HepG2 (cell line): ENCODE measurements at regions not wholly inside any gene's neighbourhood (a gene's known extent, or its start where the extent isn't known, plus 50 kb on each side); places are given as distances from the start of the nearest gene placed in this dataset.

Experiments used
- EZH2 ChIP-seq: conservative IDR thresholded peaks from 2 replicates; pipeline ENCODE4 v1.6.1; 2012; ENCODE audit warnings: mild to moderate bottlenecking, low read depth, low read length, moderate library complexity
- FLYWCH1 ChIP-seq: sonication (generic); formaldehyde crosslinking; IDR thresholded peaks from 2 replicates; pipeline ENCODE4 v1.8.1; 2023; ENCODE audit warnings: mild to moderate bottlenecking, missing genetic modification reagents
- GABPA ChIP-seq, 2 experiments: IDR thresholded peaks; 2 replicates each; pipeline ENCODE4 v1.6.1; 2011 to 2016; ENCODE audit warnings: low read depth in 2 of 2, low read length in 1 of 2, missing biosample characterization in 1 of 2, missing genetic modification characterization in 1 of 2
- HNRNPL ChIP-seq: fragments of 200-400 bp; formaldehyde crosslinking; IDR thresholded peaks from 2 replicates; pipeline ENCODE4 v1.6.1; 2017; ENCODE audit warnings: mild to moderate bottlenecking, low read depth, low read length
- HOXA3 ChIP-seq: sonication (generic); formaldehyde crosslinking; IDR thresholded peaks from 2 replicates; pipeline ENCODE4 v1.5.0; 2020; ENCODE audit warnings: missing genetic modification reagents
- ISL2 ChIP-seq: sonication (generic); formaldehyde crosslinking; IDR thresholded peaks from 2 replicates; pipeline ENCODE4 v1.5.0; 2020; ENCODE audit warnings: missing genetic modification reagents
- MED1 ChIP-seq: sonication (generic); formaldehyde crosslinking; IDR thresholded peaks from 2 replicates; pipeline ENCODE4 v1.4.0; 2020; ENCODE audit warnings: missing genetic modification reagents
- MTA3 ChIP-seq: sonication (generic); formaldehyde crosslinking; IDR thresholded peaks from 2 replicates; pipeline ENCODE4 v1.4.0; 2020; ENCODE audit warnings: missing genetic modification reagents
- RFXANK ChIP-seq: IDR thresholded peaks from 2 replicates; pipeline ENCODE4 v1.6.1; 2016
- SOX5 ChIP-seq: IDR thresholded peaks from 2 replicates; pipeline ENCODE4 v1.6.1; 2016; ENCODE audit warnings: borderline replicate concordance
- ZMYM4 ChIP-seq: sonication (generic); formaldehyde crosslinking; IDR thresholded peaks from 2 replicates; pipeline ENCODE4 v1.8.1; 2023; ENCODE audit warnings: mild to moderate bottlenecking, missing genetic modification reagents
- ZNF432 ChIP-seq: sonication (generic); formaldehyde crosslinking; IDR thresholded peaks from 2 replicates; pipeline ENCODE4 v1.5.0; 2020; ENCODE audit warnings: missing genetic modification reagents, mild to moderate bottlenecking, borderline replicate concordance
- ZNF546 ChIP-seq: sonication (generic); formaldehyde crosslinking; conservative IDR thresholded peaks from 2 replicates; pipeline ENCODE4 v1.8.1; 2023; ENCODE audit warnings: mild to moderate bottlenecking, missing genetic modification reagents
- ZSCAN20 ChIP-seq: sonication (generic); formaldehyde crosslinking; IDR thresholded peaks from 2 replicates; pipeline ENCODE4 v1.4.0; 2020; ENCODE audit warnings: missing genetic modification reagents, mild to moderate bottlenecking, borderline replicate concordance
- ZSCAN22 ChIP-seq: sonication (generic); formaldehyde crosslinking; IDR thresholded peaks from 2 replicates; pipeline ENCODE4 v1.4.0; 2020; ENCODE audit warnings: mild to moderate bottlenecking, missing genetic modification reagents
- ZSCAN31 ChIP-seq: sonication (generic); formaldehyde crosslinking; IDR thresholded peaks from 2 replicates; pipeline ENCODE4 v1.5.0; 2020; ENCODE audit warnings: low read depth, mild to moderate bottlenecking, missing genetic modification reagents
- TF ChIP-seq, protein P1 (sequence below): fragments of 450-650 bp; IDR thresholded peaks from 2 replicates; pipeline ENCODE4 v1.6.1; 2017; ENCODE audit warnings: mild to moderate bottlenecking
- TF ChIP-seq, protein P2 (sequence below): sonication (generic); formaldehyde crosslinking; IDR thresholded peaks from 2 replicates; pipeline ENCODE4 v1.5.1; 2020; ENCODE audit warnings: missing genetic modification reagents, mild to moderate bottlenecking, borderline replicate concordance
- TF ChIP-seq, protein P3 (sequence below): IDR thresholded peaks from 2 replicates; pipeline ENCODE4 v1.6.1; 2012; ENCODE audit warnings: inconsistent platforms
- TF ChIP-seq, protein P4 (sequence below): sonication (generic); formaldehyde crosslinking; IDR thresholded peaks from 2 replicates; pipeline ENCODE4 v1.8.0; 2022; ENCODE audit warnings: mild to moderate bottlenecking, missing genetic modification reagents
- TF ChIP-seq, protein P5 (sequence below): sonication (generic); formaldehyde crosslinking; IDR thresholded peaks from 2 replicates; pipeline ENCODE4 v1.5.0; 2020; ENCODE audit warnings: missing genetic modification reagents
- TF ChIP-seq, protein P6 (sequence below): sonication (generic); formaldehyde crosslinking; IDR thresholded peaks from 2 replicates; pipeline ENCODE4 v1.5.1; 2020; ENCODE audit warnings: mild to moderate bottlenecking, moderate library complexity, missing genetic modification reagents

DNA sequence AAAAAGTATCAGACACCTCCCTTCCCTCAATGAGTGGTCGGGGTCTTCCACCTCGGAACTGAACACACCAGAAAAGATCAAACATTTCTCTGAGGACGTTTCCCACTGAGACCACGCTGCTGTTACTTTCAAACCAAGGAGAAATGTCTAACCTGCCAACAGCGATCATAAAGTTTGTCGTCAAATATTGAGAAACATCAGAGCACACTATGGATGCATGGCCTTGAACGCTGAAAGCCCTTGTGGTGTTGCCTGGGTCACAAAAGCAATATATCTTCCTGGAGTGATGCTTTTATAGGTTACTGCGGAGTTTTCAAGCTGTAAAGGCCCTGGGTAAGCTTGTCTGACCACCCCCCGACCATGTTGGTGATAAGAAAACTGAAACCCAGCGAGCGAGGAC is 70.2 kb upstream of the ID2 start (continued):
- TF ChIP-seq, protein P1, sequence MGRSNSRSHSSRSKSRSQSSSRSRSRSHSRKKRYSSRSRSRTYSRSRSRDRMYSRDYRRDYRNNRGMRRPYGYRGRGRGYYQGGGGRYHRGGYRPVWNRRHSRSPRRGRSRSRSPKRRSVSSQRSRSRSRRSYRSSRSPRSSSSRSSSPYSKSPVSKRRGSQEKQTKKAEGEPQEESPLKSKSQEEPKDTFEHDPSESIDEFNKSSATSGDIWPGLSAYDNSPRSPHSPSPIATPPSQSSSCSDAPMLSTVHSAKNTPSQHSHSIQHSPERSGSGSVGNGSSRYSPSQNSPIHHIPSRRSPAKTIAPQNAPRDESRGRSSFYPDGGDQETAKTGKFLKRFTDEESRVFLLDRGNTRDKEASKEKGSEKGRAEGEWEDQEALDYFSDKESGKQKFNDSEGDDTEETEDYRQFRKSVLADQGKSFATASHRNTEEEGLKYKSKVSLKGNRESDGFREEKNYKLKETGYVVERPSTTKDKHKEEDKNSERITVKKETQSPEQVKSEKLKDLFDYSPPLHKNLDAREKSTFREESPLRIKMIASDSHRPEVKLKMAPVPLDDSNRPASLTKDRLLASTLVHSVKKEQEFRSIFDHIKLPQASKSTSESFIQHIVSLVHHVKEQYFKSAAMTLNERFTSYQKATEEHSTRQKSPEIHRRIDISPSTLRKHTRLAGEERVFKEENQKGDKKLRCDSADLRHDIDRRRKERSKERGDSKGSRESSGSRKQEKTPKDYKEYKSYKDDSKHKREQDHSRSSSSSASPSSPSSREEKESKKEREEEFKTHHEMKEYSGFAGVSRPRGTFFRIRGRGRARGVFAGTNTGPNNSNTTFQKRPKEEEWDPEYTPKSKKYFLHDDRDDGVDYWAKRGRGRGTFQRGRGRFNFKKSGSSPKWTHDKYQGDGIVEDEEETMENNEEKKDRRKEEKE: no peak
- TF ChIP-seq ISL2 (CRISPR knock-in tag): peak; percentile 73
- TF ChIP-seq ZNF432 (CRISPR knock-in tag): no peak
- TF ChIP-seq, protein P2, sequence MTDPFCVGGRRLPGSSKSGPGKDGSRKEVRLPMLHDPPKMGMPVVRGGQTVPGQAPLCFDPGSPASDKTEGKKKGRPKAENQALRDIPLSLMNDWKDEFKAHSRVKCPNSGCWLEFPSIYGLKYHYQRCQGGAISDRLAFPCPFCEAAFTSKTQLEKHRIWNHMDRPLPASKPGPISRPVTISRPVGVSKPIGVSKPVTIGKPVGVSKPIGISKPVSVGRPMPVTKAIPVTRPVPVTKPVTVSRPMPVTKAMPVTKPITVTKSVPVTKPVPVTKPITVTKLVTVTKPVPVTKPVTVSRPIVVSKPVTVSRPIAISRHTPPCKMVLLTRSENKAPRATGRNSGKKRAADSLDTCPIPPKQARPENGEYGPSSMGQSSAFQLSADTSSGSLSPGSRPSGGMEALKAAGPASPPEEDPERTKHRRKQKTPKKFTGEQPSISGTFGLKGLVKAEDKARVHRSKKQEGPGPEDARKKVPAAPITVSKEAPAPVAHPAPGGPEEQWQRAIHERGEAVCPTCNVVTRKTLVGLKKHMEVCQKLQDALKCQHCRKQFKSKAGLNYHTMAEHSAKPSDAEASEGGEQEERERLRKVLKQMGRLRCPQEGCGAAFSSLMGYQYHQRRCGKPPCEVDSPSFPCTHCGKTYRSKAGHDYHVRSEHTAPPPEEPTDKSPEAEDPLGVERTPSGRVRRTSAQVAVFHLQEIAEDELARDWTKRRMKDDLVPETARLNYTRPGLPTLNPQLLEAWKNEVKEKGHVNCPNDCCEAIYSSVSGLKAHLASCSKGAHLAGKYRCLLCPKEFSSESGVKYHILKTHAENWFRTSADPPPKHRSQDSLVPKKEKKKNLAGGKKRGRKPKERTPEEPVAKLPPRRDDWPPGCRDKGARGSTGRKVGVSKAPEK (CRISPR knock-in tag): no peak
- TF ChIP-seq, protein P3, sequence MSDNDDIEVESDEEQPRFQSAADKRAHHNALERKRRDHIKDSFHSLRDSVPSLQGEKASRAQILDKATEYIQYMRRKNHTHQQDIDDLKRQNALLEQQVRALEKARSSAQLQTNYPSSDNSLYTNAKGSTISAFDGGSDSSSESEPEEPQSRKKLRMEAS: peak; percentile 86
- TF ChIP-seq ZMYM4 (CRISPR knock-in tag): 0 out of 2 replicates have a peak, but pooled peaks have one; percentile 28
- TF ChIP-seq ZSCAN20 (CRISPR knock-in tag): no peak
- peak; percentile 74 for TF ChIP-seq HOXA3
- TF ChIP-seq, protein P4, sequence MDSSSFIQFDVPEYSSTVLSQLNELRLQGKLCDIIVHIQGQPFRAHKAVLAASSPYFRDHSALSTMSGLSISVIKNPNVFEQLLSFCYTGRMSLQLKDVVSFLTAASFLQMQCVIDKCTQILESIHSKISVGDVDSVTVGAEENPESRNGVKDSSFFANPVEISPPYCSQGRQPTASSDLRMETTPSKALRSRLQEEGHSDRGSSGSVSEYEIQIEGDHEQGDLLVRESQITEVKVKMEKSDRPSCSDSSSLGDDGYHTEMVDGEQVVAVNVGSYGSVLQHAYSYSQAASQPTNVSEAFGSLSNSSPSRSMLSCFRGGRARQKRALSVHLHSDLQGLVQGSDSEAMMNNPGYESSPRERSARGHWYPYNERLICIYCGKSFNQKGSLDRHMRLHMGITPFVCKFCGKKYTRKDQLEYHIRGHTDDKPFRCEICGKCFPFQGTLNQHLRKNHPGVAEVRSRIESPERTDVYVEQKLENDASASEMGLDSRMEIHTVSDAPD (CRISPR knock-in tag): peak; percentile 62; the same call in 1 of the 2 replicates
- no peak for TF ChIP-seq GABPA (IDR thresholded peaks at IDR 0.05; ENCODE audit: low read depth, low read length)
- no peak for TF ChIP-seq GABPA (CRISPR knock-in tag; IDR thresholded peaks at IDR 0.05; ENCODE audit: low read depth)
- TF ChIP-seq MTA3 (CRISPR knock-in tag): no peak
- peak; percentile 82 for TF ChIP-seq MED1 (CRISPR knock-in tag)
- TF ChIP-seq, protein P5, sequence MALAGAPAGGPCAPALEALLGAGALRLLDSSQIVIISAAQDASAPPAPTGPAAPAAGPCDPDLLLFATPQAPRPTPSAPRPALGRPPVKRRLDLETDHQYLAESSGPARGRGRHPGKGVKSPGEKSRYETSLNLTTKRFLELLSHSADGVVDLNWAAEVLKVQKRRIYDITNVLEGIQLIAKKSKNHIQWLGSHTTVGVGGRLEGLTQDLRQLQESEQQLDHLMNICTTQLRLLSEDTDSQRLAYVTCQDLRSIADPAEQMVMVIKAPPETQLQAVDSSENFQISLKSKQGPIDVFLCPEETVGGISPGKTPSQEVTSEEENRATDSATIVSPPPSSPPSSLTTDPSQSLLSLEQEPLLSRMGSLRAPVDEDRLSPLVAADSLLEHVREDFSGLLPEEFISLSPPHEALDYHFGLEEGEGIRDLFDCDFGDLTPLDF (CRISPR knock-in tag): no peak
- no peak for TF ChIP-seq ZSCAN31 (CRISPR knock-in tag)
- TF ChIP-seq FLYWCH1 (CRISPR knock-in tag): no peak
- TF ChIP-seq, protein P6, sequence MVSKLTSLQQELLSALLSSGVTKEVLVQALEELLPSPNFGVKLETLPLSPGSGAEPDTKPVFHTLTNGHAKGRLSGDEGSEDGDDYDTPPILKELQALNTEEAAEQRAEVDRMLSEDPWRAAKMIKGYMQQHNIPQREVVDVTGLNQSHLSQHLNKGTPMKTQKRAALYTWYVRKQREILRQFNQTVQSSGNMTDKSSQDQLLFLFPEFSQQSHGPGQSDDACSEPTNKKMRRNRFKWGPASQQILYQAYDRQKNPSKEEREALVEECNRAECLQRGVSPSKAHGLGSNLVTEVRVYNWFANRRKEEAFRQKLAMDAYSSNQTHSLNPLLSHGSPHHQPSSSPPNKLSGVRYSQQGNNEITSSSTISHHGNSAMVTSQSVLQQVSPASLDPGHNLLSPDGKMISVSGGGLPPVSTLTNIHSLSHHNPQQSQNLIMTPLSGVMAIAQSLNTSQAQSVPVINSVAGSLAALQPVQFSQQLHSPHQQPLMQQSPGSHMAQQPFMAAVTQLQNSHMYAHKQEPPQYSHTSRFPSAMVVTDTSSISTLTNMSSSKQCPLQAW (CRISPR knock-in tag): no peak
- TF ChIP-seq ZSCAN22 (CRISPR knock-in tag): no peak
- TF ChIP-seq EZH2: no peak
- no peak for TF ChIP-seq HNRNPL
- TF ChIP-seq RFXANK: no peak
- no peak for TF ChIP-seq ZNF546 (CRISPR knock-in tag)
- peak; percentile 59; the same call in 1 of the 2 replicates for TF ChIP-seq SOX5 (CRISPR knock-in tag)
